ENCODE measurements at regions not wholly inside any gene's neighbourhood (a gene's known extent, or its start where the extent isn't known, plus 50 kb on each side); places are given as distances from the start of the nearest gene placed in this dataset.

GRCh38 chr10:63766745-63767137, 245.5 kb downstream of the REEP3 start:
- DNase-seq (ENCODE audit: low spot score), result no peak
- intact Hi-C loops (cut with DNase I), result no loop called here
- no peaks in the 10 kb centered on the region for H3K36me3 ChIP-seq
- no peaks in the 10 kb centered on the region for H3K27me3 ChIP-seq (replicated peaks; ENCODE audit: insufficient read depth)
- H3K27ac ChIP-seq, result no peak overlapping the region
- H3K4me3 ChIP-seq, result no peak overlapping the region
- no peak for TF ChIP-seq POLR2A (IDR thresholded peaks at IDR 0.05)
- no peaks in the 10 kb centered on the region for H3K9me3 ChIP-seq
- 45% methylated on average over 2 of the region's 2 CpGs for WGBS
- no peaks in the 10 kb centered on the region for H3K4me1 ChIP-seq (replicated peaks)

- TF ChIP-seq CTCF (IDR thresholded peaks at IDR 0.05), result peak; percentile 8 to 56 (median 26)
- TF ChIP-seq POLR2AphosphoS5 (IDR thresholded peaks at IDR 0.05), result no peak
- TF ChIP-seq POLR2A (IDR thresholded peaks at IDR 0.05), result no peak
- Histone ChIP-seq H3K36me3 (no peaks in the 10 kb centered on the region), H3K9me3 (no peaks in the 10 kb centered on the region), H3K27ac (no peak overlapping the region), H3K4me3 (no peak overlapping the region), H3K27me3 (replicated peaks; ENCODE audit: insufficient read depth) (no peaks in the 10 kb centered on the region), H3K4me1 (replicated peaks) (no peaks in the 10 kb centered on the region)
- 68% methylated on average over 4 of the region's 4 CpGs for WGBS
- intact Hi-C loops (cut with DNase I), result no loop called here
- DNase-seq (ENCODE audit: low spot score), result no peak
Observed at GRCh38 chr10:63767138-63767801, 246.1 kb downstream of the REEP3 start.

- no peak for TF ChIP-seq POLR2AphosphoS5 (IDR thresholded peaks at IDR 0.05)
- TF ChIP-seq POLR2A (IDR thresholded peaks at IDR 0.05), result no peak
- no peak for TF ChIP-seq CTCF (IDR thresholded peaks at IDR 0.05)
Observed at GRCh38 chr10:63769367-63769766, 248.2 kb downstream of the REEP3 start.

GRCh38 chr10:63770523-63770922, 249.3 kb downstream of the REEP3 start:
- WGBS, result 83% methylated on average over 7 of the region's 7 CpGs
- Histone ChIP-seq H3K36me3 (no peaks in the 10 kb centered on the region), H3K4me1 (replicated peaks) (no peaks in the 10 kb centered on the region), H3K4me3 (no peak overlapping the region), H3K27ac (no peak overlapping the region), H3K9me3 (no peaks in the 10 kb centered on the region), H3K27me3 (replicated peaks; ENCODE audit: insufficient read depth) (no peaks in the 10 kb centered on the region)
- DNase-seq (ENCODE audit: low spot score), result no peak
- TF ChIP-seq CTCF (IDR thresholded peaks at IDR 0.05) (no peak), POLR2A (IDR thresholded peaks at IDR 0.05) (no peak), POLR2AphosphoS5 (IDR thresholded peaks at IDR 0.05) (no peak)
- intact Hi-C loops (cut with DNase I), result no loop called here

More at GRCh38 chr10:63769367-63769766, 248.2 kb downstream of the REEP3 start:
- Histone ChIP-seq H3K27me3 (replicated peaks; ENCODE audit: insufficient read depth) (no peaks in the 10 kb centered on the region), H3K4me3 (no peak overlapping the region), H3K9me3 (no peaks in the 10 kb centered on the region), H3K4me1 (replicated peaks) (no peaks in the 10 kb centered on the region), H3K36me3 (no peaks in the 10 kb centered on the region), H3K27ac (no peak overlapping the region)
- intact Hi-C loops (cut with DNase I), result no loop called here
- DNase-seq (ENCODE audit: low spot score), result no peak

GRCh38 chr10:63772491-63772890, 251.3 kb downstream of the REEP3 start:
- intact Hi-C loops (cut with DNase I), result no loop called here
- no peaks in the 10 kb centered on the region for H3K27me3 ChIP-seq (replicated peaks; ENCODE audit: insufficient read depth)
- no peak for DNase-seq (ENCODE audit: low spot score)
- no peaks in the 10 kb centered on the region for H3K4me1 ChIP-seq (replicated peaks)
- H3K27ac ChIP-seq, result no peak overlapping the region
- H3K9me3 ChIP-seq, result no peaks in the 10 kb centered on the region
- H3K36me3 ChIP-seq, result no peaks in the 10 kb centered on the region
- WGBS, result 16% methylated on average over 1 of the region's 1 CpG
- no peak overlapping the region for H3K4me3 ChIP-seq
- TF ChIP-seq POLR2AphosphoS5 (IDR thresholded peaks at IDR 0.05) (no peak), POLR2A (IDR thresholded peaks at IDR 0.05) (no peak), CTCF (IDR thresholded peaks at IDR 0.05) (no peak)
